Activated CD4-positive, alpha-beta T cell treated with anti-CD3 and anti-CD28 coated beads for 48 hours (primary cell): ENCODE measurements at regions not wholly inside any gene's neighbourhood (a gene's known extent, or its start where the extent isn't known, plus 50 kb on each side); places are given as distances from the start of the nearest gene placed in this dataset.

Experiments used
- DNase-seq: peaks from one replicate; pipeline ENCODE4 v3.0.0-alpha.2; 2020

GRCh38 chr7:136057509-136057908, 80.3 kb upstream of the MTPN start:
- no peak for DNase-seq

- no peak for DNase-seq
Observed at GRCh38 chr7:136056651-136057231, 79.6 kb upstream of the MTPN start.

DNA sequence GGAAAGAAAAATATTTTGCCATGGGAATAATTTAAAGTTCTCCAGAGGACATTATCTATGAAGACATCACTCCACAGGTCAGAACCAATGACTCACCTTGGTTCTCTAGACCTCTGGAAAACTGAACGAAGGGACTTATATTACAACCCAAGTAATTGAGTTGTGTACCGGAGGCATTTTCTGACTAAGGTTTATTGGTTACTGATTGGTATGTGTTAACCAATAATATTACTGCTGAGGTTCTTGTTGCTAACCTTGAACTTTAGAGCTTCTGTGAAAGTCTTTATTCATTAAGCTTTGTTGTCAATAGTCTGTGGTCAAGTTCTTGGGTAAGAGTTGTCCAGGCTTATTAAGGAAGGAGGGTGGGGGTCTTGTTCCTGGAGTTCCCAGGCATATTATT, 78.1 kb upstream of the MTPN start:
- DNase-seq: no peak

GRCh38 chr7:136053689-136054485, 76.7 kb upstream of the MTPN start:
- DNase-seq: no peak

GRCh38 chr7:136051203-136051928, 74.2 kb upstream of the MTPN start:
- no peak for DNase-seq

DNA sequence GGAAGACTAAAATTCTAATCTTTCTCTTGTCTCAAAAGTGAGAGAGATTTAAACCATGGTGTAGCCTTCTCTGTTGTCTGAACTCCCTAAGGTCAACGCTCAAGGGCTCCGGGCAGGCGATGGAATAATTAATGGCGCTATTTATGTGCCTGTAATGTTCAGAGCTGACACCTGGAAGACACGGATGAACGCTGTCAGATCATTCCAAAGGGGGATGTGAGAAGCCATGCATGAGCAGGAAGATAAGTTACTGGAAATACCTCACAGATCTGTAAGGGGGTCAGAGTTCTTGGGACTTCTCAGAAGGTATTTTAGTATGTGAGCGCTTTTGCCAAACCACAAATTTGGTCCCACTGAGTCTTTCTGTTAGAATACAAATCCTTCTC, 73.3 kb upstream of the MTPN start:
- no peak for DNase-seq

DNA sequence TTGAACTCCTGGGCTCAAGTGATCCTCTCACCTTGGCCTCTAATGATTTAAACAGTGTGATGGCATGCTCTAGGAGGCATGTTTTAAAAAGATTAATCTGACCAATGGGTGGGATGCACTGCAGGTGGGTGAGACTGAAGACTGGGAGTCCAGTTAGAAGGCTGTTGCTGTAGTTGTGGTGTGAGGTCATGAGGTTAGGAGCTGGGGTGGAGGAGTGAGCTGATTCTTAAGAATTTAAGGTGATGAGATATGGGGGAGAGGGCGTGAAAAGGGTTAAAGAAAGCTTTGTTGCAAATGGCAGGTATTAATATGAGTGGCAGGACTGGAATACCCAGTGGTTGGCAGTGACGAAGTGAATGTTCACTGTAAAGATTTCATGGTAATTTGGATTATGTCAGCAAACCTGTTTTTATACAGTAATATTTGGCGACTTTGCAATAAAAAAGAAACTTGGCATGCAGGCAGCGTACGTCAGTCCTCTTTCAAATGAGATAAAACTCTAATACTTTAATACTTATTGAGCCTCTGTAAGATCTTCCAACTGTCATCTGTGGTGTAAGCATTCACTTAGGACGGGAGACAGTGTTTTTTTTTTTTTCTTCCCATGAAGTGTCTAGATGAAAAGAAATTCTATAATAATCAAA, 72.8 kb upstream of the MTPN start:
- DNase-seq: no peak

GRCh38 chr7:136049117-136049516, 72.0 kb upstream of the MTPN start:
- DNase-seq: no peak

GRCh38 chr7:136046548-136046947, 69.4 kb upstream of the MTPN start:
- no peak for DNase-seq

GRCh38 chr7:136045992-136046391, 68.8 kb upstream of the MTPN start:
- no peak for DNase-seq

- DNase-seq: no peak
Observed at GRCh38 chr7:136045181-136045580, 68.0 kb upstream of the MTPN start.

GRCh38 chr7:136039577-136040345, 62.6 kb upstream of the MTPN start:
- no peak for DNase-seq

- DNase-seq: no peak
Observed at GRCh38 chr7:136036336-136036735, 59.2 kb upstream of the MTPN start.

GRCh38 chr7:136034132-136034531, 57.0 kb upstream of the MTPN start:
- no peak for DNase-seq

DNA sequence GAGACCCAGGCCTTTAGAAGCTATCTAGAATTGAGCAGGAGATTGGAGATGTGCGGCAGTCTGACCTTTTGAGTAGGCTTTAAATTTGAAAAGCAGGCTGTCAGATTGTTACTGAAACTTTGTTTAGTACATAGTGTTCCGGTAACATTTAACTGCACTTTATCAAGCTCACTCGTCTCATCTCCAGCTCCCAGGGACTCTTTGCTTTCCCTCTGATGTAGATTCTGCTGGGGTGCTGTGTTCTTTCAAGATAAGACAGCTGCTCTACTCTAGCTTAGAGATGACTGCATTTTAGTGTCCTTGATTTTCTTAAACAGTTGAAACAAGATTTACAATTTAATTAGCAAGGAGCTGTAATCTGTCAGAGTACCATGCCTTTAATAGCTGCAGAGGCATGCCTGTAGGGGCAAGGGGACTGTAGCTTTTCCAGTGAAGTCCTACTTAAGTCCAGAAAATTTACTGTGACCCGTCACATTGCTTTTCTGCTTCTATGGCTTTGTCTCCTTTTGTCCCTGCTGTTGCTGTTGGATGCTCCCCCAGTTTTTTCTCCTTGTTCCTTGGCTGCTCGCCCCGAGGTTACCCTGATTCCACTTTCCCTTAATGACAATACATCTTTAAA, 56.4 kb upstream of the MTPN start:
- DNase-seq: no peak

- DNase-seq: peak; percentile 22
Observed at GRCh38 chr7:136030867-136031318, 53.7 kb upstream of the MTPN start.

DNA sequence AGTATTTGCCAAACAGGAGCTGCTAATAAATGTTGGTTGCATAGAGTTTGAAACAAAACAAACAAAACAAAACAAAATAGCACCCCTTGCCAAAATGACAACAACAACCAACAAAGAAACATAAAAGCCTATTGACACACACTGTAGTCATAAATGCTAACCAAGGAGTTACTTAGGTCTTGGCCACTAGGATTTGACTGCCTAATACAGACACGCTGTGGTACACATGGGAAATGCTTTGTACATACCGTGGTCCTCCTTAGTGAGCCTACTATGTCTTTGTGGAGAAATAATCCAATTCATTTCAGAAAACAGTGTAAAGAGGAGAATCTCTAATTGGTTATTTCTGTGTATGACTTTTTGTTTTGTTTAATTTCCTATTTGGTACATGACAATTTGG, 53.2 kb upstream of the MTPN start:
- DNase-seq: no peak

DNA sequence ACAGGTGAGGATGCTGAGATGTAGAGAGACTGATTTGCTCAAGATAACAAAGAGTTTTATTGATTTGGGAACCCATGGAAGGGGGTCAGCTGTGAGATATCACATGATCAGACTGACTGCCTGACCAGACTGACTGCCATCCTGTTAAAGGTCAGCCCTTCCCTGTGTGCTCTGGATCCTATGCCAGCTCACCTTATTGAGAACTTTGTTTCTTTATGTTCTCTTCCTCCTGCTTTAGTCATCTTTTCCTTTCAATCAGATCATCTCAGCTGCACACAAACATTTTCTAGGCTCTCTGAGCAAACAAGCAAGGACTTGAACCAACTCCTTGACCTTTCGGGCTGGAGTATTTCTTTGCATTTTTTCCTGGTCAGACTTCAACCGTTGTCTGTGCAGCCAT, 50.0 kb upstream of the MTPN start:
- DNase-seq: no peak
